SKM-1 treated with dmso at 0.1 percent for 144 hours (cell line): ENCODE measurements at regions not wholly inside any gene's neighbourhood (a gene's known extent, or its start where the extent isn't known, plus 50 kb on each side); places are given as distances from the start of the nearest gene placed in this dataset.

ENCODE experiments used
- DNase-seq: peaks from one replicate; lab custom pipeline; 2025; ENCODE audit not compliant: unreplicated experiment; lab: John Stamatoyannopoulos, UW

DNA sequence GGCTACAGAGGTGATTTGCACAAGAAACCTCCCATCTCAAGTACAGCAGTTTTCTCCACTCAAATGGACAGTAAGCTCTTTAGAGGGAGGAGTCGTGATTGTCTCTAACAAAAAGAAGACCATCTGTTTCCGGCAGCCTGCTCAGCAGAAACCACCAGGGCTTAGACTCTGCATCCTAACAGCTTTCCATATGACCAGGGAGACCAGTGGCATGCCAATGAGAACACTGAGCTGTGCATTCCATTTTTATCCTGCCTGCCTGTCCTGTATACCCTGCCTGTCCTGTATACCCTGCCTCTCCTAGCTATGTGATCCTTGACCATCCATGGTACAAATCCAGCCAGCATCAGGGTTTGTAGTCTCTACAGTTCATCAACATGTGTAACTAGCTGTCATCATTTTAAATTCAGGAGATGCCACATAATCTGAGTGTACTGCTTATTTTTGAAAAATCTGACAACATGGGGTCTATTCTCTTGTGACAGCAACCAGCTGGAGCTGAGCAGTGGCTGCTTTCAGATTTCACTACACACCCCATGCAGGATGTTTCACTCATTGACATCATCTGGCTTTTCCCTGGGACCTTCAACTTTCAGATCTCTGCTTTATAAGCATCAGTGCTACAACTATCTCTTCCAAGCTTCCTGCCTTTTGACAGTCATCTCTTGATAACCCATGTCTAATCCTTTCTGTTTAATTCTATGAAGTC lies 50.5 kb upstream of the POU2AF2 start:
- DNase-seq, result no peak

DNA sequence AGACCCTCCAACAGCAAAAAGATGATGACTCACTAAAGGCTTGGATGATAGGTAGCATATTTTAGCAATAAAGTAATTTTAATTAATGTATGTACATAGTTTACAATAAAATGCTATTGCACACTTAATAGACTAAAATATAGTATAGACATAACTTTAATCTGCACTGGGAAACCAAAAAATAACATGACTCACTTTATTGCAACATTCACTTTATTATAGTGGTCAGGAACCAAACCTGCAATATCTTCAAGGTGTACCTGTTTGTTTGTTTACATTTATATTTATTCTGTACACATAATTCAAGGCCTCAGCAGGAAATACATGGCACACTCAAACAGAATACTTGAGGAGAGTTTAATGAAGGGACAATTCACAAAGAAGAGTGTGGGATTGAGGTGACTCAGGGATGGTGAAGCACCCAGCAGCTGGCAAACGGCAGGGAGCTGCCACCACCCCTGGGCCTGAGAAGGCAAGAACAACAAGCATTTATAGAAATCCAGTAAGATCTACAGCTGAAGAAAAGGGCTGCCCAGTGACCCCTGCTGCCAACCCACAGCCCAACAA lies 51.5 kb upstream of the POU2AF2 start:
- no peak for DNase-seq

DNA sequence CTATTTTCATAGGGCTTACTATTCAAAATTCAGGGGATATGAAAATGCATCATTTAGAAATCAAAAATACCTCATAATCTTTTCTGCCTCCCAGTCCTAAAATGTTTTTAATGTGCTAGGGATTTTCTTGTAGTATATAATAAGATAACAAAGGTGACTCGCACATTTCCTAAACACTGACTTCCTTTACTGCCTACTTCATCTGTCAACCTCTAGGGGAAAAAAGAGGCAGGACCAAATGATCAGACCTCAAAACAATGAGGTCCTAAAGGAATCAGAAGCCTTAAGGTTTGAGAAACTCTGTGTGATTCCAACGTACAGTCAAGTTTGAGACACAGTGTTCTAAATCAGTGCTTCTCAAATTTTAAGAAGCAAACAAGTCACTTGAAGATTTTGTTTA lies 56.1 kb upstream of the POU2AF2 start:
- DNase-seq, result no peak

GRCh38 chr11:111186308-111186915 lies 59.1 kb upstream of the POU2AF2 start:
- no peak for DNase-seq

- no peak for DNase-seq
Measured at GRCh38 chr11:111185266-111185665, 60.3 kb upstream of the POU2AF2 start.

DNA sequence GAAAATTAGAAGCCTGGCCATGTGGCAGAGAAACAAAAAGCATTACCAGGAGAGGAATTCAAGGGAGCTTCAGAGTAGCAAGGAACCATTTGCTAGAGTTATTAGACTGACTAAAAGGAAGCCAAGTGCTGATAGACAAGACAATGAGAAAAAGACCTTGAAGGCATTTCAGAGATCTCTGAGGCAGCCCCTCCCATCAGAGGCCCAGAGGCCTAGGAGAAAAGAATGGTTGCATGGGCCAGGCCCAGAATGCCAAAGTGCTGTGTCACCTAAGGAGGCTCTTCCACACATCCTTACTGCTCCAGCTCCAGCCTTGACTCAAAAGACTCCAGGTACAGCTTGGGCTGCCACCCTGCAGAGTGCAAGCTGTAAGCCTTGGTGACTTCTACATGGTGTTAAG lies 61.8 kb upstream of the POU2AF2 start:
- DNase-seq, result no peak

DNA sequence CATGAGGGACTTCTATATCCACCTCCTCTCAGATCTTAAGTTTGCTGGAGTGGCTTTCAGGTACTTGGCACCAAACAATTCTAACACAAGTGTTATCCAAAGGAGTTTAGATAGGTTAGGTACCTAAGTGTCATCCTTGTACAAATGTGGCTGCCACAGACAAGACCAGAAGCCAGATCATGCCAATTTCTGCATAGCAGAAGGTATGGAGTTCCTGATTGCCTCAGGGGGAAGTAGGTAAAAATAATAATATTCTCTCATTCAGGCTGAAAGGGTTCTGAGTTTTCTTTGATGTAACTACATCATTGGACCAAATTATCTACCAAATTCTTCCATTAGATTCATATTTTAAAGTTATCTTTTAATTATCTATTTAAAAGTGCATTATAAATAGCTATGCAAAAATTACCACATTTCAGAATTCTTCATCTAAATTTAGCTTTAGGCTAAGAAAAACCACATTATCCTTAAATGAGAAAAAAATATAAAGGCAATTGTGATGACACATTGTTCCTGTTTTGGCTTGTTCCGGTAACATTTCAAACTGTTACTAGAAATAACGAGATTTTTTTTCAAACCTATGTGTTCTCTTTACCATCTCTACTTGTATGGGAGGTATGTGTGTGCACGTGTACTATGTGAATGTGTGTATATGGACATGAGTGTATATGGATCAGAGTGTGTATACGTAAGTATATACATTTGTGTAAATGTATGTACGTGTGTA lies 66.2 kb upstream of the POU2AF2 start:
- no peak for DNase-seq

DNA sequence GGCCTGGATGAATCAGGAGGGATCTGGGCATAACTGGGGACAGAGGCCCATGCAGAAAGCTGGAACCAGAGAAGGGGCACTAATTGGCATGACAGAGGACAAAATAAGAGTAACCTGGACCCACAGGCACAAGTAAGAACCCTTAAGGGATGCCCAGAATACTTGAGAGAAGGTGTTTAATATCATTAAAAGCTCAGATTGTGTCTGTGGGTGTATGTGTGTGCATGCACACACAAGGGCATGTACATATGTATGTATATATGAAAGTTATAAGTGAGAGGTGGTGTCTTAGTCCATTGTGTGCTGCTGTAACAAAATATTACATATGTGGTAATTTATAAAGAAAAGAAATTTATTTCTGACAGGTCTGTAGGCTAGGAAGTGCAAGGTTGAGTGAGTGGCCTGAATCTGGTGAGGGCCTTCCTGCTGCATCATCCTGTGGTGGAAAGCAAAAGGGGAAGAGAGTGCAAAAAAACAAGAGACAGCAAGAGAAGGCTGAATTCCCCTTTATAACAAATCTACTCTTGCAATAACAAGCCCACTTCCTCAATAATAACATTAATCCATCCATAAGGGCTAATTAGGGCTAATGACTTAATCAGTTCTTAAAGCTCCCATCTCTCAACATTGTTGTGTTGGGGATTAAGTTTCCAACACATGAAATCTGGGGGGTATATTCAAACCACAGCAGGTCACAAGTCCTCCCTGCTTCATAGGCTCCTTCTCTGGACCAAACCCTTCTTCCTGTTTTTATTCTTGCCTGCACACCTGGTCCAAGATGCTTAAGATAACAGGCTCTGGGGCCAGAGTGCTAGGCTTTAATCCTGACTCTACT lies 68.3 kb upstream of the POU2AF2 start:
- peak; percentile 79 for DNase-seq

DNA sequence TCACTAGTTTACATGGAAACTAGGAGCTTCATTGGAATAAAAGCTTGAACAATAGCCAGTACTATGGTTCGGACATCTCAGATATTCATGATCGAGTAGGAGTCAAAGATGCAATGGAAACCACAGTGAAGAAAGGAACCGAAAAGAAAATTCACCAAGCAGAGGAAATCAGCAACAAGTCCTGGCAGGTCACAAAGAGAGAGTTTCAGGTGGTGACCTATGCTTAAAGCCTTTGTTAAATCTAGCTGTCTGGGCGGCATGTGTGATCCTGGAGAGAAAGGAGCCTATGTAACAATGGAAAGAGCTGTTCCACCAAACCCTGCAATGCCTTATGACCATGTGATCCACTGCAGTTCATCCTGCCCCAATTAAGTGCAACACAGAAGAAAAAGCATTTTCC lies 68.9 kb upstream of the POU2AF2 start:
- DNase-seq, result no peak

DNA sequence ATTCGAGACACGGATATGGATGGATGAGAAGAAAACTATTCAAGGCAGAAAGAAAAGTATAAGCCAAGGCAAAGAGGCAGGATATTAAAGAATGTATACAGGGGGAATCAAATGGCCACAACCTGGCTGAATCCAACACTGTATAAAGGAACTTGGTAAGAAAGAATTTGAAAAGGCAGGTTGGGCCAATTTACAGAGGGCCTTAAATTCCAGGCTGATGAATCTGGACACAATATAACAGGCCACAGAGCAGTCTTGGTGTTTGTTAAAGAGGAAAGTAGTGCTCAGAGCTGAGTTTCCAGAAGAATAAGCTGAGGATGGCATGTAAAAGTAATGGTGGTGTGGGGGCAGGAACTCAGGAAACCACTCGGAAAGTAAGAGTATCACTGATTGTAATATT lies 72.3 kb upstream of the POU2AF2 start:
- no peak for DNase-seq

DNA sequence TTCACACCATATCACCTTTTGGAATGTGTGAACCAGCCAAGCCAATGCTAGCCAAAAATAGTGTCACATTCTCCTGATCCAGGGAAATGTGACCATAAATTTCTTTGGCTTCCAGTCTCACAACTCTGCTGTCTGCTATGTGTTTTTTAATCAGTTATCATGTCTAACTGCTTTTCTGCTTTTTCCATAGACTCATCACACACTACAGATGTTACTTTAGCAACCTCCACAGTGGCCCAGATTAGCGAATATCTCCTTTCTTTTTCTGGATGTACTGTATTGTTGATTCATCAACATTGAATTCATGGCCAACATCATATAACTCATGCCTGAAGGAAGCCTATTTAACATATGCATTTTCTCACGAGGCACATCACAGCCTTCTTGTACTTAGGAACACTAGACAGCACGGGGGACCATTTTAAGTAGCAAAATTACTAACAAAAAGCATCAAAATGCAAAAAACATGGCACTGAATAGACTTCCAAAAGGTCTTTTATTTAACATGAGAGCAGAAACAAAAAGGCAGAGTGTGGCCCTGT lies 73.1 kb upstream of the POU2AF2 start:
- no peak for DNase-seq

DNA sequence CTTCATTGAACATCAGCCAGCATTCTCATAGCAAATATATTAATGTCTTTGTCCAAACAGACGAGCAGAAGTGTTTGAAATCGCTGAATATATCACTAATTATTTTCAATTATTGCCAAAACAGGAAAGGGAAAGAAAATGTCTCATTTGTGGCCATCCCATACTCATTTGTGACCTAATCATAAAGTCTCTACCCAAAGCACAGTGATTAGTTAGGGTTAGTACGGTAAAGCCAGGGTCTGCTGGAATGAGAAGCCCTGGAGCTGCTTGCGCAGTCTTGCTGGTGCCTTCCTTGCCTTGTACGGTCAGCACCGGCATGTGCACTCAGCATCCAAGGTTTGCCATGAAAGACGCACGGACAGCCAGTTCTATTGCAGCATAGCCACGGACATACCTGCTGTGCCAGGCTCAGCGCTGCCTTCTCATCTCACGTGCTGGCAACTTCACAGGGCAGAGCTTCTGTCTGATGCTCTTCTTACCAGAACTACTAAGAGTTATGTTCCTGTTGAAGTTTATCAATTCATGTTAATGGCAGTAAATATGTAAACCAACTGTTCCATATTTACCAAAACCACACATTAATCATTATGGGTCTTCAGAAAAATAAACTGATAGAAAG lies 74.7 kb upstream of the POU2AF2 start:
- DNase-seq, result no peak

DNA sequence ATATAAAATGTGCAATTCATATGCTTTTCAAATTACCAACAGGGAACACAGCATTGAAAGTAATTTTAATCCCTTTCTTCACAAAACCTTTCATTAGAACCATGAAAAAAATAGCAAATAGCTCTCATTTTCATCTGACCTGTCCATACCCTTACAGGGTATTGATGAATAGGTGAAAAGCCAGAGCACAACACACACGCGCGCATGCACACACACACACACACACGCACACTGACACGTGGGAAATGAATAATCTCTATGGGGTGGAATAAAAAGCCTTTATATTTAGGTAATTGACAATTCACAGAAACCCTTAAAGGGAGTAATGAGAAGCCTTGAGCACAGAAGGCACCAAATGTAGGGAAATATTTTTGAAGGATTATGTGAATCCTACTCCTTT lies 76.2 kb upstream of the POU2AF2 start:
- DNase-seq, result no peak

DNA sequence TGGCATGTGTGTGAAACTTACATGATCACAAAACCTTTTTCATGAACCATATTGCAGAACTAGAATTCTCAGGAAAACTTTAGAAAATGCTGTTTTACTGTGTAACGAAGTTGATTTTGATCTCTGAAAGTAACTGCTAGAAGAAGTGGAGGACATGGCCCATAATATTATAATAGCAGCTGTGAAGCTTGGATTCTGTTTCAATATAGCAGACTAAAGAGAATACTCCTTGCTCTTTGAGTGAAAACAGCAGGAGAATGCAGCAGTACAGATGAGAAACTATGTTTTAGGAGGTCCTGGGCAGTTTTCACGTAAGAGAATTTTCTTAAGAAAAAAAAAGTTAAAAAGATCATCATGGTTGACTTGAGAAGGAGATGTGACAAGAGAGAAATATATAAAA lies 76.7 kb upstream of the POU2AF2 start:
- DNase-seq, result no peak

- DNase-seq, result no peak
Measured at GRCh38 chr11:111167666-111168065, 77.9 kb upstream of the POU2AF2 start.

DNA sequence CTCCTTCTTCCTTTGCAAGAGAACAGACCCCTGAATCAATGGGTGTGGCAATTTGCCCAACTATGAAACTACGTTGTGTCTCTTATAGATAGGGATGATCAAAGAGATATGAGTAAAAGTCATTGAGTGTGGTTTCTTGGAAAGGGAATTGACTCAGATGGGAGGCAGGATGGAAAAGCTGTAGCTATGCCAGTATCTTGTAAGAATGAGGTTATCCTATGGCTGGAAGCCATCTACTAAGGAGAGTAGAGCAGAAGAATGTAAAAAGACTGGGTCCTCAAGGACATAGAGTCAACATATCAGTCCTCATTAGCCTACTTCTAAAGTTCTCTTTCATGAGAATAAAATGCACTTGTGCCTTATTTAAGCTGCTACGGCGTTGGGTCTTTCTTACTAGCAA lies 78.9 kb upstream of the POU2AF2 start:
- no peak for DNase-seq

GRCh38 chr11:111162305-111162704 lies 83.2 kb upstream of the POU2AF2 start:
- DNase-seq, result no peak

DNA sequence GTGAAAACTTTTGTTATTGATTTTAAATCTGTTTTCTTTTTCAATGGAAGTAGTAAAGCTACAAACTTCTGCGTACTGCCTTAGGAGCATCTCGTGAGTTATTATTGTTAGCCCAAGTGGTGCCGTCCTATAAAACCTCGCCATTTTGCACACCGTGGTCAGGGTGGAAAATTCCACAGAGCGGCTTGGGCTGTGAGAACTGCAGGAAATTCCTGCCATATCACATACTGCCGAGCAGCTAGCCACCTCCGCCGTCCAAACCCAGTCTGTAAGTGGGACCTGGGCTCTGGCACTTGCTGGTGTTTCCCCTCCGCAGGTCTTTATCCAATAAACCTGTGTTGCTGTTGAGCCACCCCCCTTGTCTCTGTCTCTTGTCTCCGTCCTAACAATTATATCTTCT lies 88.0 kb upstream of the POU2AF2 start:
- DNase-seq, result no peak

DNA sequence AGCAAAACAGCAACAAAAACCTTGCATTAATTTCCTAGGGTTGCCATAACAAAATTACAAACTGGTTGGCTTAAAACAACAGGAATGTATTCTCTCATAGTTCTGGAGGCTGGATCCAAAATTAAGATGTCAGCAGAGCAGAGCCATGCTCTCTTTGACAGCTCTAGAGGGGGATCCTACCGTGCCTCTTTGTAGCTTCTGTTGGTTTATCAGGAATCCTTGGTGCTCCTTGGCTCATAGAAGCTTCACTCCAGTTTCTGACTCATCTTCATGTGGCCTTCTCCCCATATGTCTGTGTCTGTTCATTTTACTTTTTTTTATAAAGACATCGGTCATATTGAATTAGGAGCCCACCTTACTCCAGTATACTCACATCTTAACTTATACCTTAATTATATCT lies 90.5 kb upstream of the POU2AF2 start:
- no peak for DNase-seq

DNA sequence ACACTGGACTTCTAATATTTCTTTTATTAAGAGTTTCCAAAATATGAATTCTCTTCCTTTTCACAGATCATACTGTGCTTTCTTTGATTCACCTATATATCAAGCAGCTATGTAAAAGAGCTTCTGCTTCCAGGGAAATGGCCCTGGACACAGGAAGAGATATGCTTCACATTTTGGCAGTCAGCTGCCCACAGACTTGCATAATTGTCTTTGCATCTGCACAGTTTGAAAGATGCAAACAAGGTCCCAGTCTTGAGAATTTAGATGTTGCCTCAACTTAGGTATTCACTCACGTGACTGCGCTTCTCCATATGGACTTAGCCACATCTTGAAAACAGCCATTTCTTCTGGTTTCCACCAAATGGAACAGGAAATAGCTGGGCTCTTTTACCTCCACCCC lies 92.3 kb upstream of the POU2AF2 start:
- no peak for DNase-seq

GRCh38 chr11:111148953-111149352 lies 96.6 kb upstream of the POU2AF2 start:
- DNase-seq, result no peak
